ENCODE measurements at regions not wholly inside any gene's neighbourhood (a gene's known extent, or its start where the extent isn't known, plus 50 kb on each side); places are given as distances from the start of the nearest gene placed in this dataset.
A peak's percentile ranks its signal among the peaks of the same experiment; 100 is the strongest.

DNA sequence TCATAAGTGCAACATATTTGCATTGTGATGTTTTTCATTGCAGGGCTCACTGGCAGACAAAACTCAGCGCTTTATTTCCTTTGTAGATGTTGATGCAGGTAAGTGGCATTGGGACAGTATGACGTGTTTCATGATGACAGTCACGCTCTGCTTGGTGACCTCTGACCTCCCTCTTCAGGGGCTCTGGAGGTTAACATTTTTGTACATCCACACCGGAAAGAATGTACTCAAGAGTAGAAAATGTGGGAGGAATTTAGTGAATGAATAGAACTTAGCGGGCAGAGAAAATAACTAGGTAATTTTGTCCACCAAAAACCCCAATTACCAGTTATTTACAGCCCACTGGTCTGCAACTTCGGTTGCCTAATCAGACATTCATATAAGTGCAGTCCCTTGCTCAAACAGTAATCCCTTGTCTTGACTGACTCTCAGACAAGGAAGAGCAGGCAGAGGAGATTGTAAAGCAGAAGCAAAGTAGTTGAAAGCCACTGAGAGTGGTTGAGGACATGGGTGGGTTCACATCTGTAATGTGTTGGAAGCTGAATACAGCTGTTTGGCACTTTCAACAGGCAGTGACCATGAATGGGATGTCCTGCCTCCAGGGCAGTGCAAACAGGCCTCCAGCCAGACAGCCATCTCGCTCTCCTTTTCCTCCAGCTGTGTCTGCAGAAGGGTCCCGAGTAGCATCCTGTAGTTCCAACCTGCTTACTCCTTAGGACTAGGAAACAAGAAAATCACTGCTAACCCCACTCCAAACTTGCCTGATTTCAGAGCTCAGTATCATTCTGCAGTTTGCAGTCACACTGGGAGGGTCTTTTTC is 188.9 kb downstream of the NRIP1 start (continued):
- TF ChIP-seq CBFB (IDR thresholded peaks at IDR 0.05; ENCODE audit: low read depth) (0 out of 2 replicates have a peak, but pooled peaks have one; percentile 48), NBN (IDR thresholded peaks at IDR 0.05) (peak; percentile 82), PAX8 (IDR thresholded peaks at IDR 0.05) (no peak; the same call in 1 of the 2 replicates), STAT3 (IDR thresholded peaks at IDR 0.05; ENCODE audit: low read depth, low read length) (no peak), ATF7 (IDR thresholded peaks at IDR 0.05; ENCODE audit: low read depth) (peak; percentile 87), TBL1XR1 (IDR thresholded peaks at IDR 0.05; ENCODE audit: low read depth, low read length) (peak; percentile 89), RCOR1 (conservative IDR thresholded peaks at IDR 0.05; ENCODE audit: low read depth, low read length) (0 out of 2 replicates have a peak, but pooled peaks have one; percentile 51), MAX (IDR thresholded peaks at IDR 0.05; ENCODE audit: low read depth, low read length) (no peak), EED (IDR thresholded peaks at IDR 0.05; ENCODE audit: low read depth) (peak; percentile 69), NR2F1 (conservative IDR thresholded peaks at IDR 0.05) (peak; percentile 100)
- TF ChIP-seq, protein P1, sequence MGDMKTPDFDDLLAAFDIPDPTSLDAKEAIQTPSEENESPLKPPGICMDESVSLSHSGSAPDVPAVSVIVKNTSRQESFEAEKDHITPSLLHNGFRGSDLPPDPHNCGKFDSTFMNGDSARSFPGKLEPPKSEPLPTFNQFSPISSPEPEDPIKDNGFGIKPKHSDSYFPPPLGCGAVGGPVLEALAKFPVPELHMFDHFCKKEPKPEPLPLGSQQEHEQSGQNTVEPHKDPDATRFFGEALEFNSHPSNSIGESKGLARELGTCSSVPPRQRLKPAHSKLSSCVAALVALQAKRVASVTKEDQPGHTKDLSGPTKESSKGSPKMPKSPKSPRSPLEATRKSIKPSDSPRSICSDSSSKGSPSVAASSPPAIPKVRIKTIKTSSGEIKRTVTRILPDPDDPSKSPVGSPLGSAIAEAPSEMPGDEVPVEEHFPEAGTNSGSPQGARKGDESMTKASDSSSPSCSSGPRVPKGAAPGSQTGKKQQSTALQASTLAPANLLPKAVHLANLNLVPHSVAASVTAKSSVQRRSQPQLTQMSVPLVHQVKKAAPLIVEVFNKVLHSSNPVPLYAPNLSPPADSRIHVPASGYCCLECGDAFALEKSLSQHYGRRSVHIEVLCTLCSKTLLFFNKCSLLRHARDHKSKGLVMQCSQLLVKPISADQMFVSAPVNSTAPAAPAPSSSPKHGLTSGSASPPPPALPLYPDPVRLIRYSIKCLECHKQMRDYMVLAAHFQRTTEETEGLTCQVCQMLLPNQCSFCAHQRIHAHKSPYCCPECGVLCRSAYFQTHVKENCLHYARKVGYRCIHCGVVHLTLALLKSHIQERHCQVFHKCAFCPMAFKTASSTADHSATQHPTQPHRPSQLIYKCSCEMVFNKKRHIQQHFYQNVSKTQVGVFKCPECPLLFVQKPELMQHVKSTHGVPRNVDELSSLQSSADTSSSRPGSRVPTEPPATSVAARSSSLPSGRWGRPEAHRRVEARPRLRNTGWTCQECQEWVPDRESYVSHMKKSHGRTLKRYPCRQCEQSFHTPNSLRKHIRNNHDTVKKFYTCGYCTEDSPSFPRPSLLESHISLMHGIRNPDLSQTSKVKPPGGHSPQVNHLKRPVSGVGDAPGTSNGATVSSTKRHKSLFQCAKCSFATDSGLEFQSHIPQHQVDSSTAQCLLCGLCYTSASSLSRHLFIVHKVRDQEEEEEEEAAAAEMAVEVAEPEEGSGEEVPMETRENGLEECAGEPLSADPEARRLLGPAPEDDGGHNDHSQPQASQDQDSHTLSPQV (IDR thresholded peaks at IDR 0.05): peak; percentile 79
